PC-9 (cell line): ENCODE measurements at regions not wholly inside any gene's neighbourhood (a gene's known extent, or its start where the extent isn't known, plus 50 kb on each side); places are given as distances from the start of the nearest gene placed in this dataset.

Experiments used
- BruUV-seq: library from RNA; stranded (reverse); fragments of 400-500 nt; replicated peaks from 2 replicates; lab custom pipeline; 2021; lab: Mats Ljungman, UMichigan
- CTCF ChIA-PET: fragments of 300-600 bp; sonication (Branson Sonifier 250); formaldehyde crosslinking; loops from one replicate; lab custom pipeline; 2022; ENCODE audit warnings: antibody characterized with exemption; lab: Charles Lee
- POLR2A ChIA-PET: fragments of 300-600 bp; sonication (Branson Sonifier 250); formaldehyde crosslinking; loops from one replicate; lab custom pipeline; 2022; ENCODE audit warnings: antibody characterized with exemption; ENCODE audit not compliant: unreplicated experiment; lab: Charles Lee
- DNase-seq, 2 experiments: peaks; one replicate each; pipeline versions ENCODE4 v3.0.0 to v3.0.0-alpha.2; 2015 to 2022; ENCODE audit warnings: mixed read lengths in 1 of 2
- H2AFZ ChIP-seq: fragments of 200-600 bp; sonication (generic); 2 replicates; pipeline ENCODE4 v1.8.1; 2017; ENCODE audit warnings: antibody characterized with exemption
- H3F3A ChIP-seq: fragments of 200-600 bp; sonication (generic); 2 replicates; pipeline ENCODE4 v1.8.1; 2017; ENCODE audit warnings: antibody characterized with exemption, mild to moderate bottlenecking, low read depth; ENCODE audit not compliant: insufficient read depth
- H3K27ac ChIP-seq: fragments of 200-600 bp; sonication (generic); 2 replicates; pipeline ENCODE4 v1.6.1; 2016; ENCODE audit warnings: mixed run types
- H3K27me3 ChIP-seq: fragments of 200-600 bp; sonication (generic); 2 replicates; pipeline ENCODE4 v1.6.1; 2016; ENCODE audit warnings: low read depth, mixed run types; ENCODE audit not compliant: insufficient read depth
- H3K36me3 ChIP-seq: fragments of 200-600 bp; sonication (generic); 2 replicates; pipeline ENCODE4 v1.6.1; 2016; ENCODE audit warnings: low read depth, mixed run types
- H3K4me1 ChIP-seq: fragments of 200-600 bp; sonication (generic); replicated peaks from 2 replicates; pipeline ENCODE4 v1.6.1; 2016; ENCODE audit warnings: mixed run types; ENCODE audit not compliant: insufficient read depth
- H3K4me2 ChIP-seq: fragments of 200-600 bp; sonication (generic); 2 replicates; pipeline ENCODE4 v1.6.1; 2017; ENCODE audit warnings: mixed run types
- H3K4me3 ChIP-seq: fragments of 200-600 bp; sonication (generic); 2 replicates; pipeline ENCODE4 v1.6.1; 2016; ENCODE audit warnings: mixed run types
- H3K79me2 ChIP-seq: fragments of 200-600 bp; sonication (generic); 2 replicates; pipeline ENCODE4 v1.6.1; 2017; ENCODE audit warnings: low read depth, mixed run types
- H3K9me2 ChIP-seq: fragments of 200-600 bp; sonication (generic); 2 replicates; pipeline ENCODE4 v1.8.1; 2017; ENCODE audit warnings: mild to moderate bottlenecking; ENCODE audit not compliant: insufficient read depth
- H3K9me3 ChIP-seq: fragments of 200-600 bp; sonication (generic); 2 replicates; pipeline ENCODE4 v1.8.1; 2016; ENCODE audit warnings: low read depth; ENCODE audit not compliant: insufficient read depth
- H4K20me1 ChIP-seq: fragments of 200-600 bp; sonication (generic); 2 replicates; pipeline ENCODE4 v1.8.1; 2017; ENCODE audit not compliant: insufficient read depth
- CTCF ChIP-seq: fragments of 200-600 bp; sonication (generic); conservative IDR thresholded peaks from 2 replicates; pipeline ENCODE4 v1.6.1; 2017; ENCODE audit warnings: mixed run types, antibody characterized with exemption, mild to moderate bottlenecking, moderate library complexity
- EZH2 ChIP-seq: fragments of 200-600 bp; sonication (generic); IDR thresholded peaks from 2 replicates; pipeline ENCODE4 v1.8.0; 2017; ENCODE audit warnings: antibody characterized with exemption, low read depth
- intact Hi-C: fragments of 100-400 bp; cut with micrococcal nuclease; formaldehyde crosslinking; loops from one replicate; pipeline ENCODE4 v1.10.0; 2022; ENCODE audit not compliant: unreplicated experiment

GRCh38 chr22:48651036-48651890 is 1176.4 kb downstream of the BRD1 start:
- H3F3A ChIP-seq: no peaks in the 10 kb centered on the region
- no peaks in the 10 kb centered on the region for H3K4me1 ChIP-seq
- H3K4me2 ChIP-seq: no peak overlapping the region
- H3K79me2 ChIP-seq: no peaks in the 10 kb centered on the region
- H3K27me3 ChIP-seq: peaks cover 100% of the 10 kb centered on the region
- H3K4me3 ChIP-seq: no peak overlapping the region
- POLR2A ChIA-PET: no interaction called here
- intact Hi-C loops: no loop called here
- BruUV-seq: no TSS peak
- no peak overlapping the region for H3K27ac ChIP-seq
- H2AFZ ChIP-seq: no peak overlapping the region
- no peak for TF ChIP-seq CTCF
- TF ChIP-seq EZH2: no peak
- no peak for DNase-seq
- no peaks in the 10 kb centered on the region for H3K9me3 ChIP-seq
- no peaks in the 10 kb centered on the region for H3K9me2 ChIP-seq
- CTCF ChIA-PET: no interaction called here
- H3K36me3 ChIP-seq: no peaks in the 10 kb centered on the region
- peaks cover 4% of the 10 kb centered on the region; the same call in 1 of the 2 replicates for H4K20me1 ChIP-seq

GRCh38 chr22:48650323-48651035 is 1177.2 kb downstream of the BRD1 start:
- POLR2A ChIA-PET: no interaction called here
- Histone ChIP-seq H2AFZ (no peak overlapping the region), H3K27ac (no peak overlapping the region), H3K4me1 (no peaks in the 10 kb centered on the region), H3K27me3 (peaks cover 100% of the 10 kb centered on the region), H3K36me3 (no peaks in the 10 kb centered on the region), H4K20me1 (peaks cover 4% of the 10 kb centered on the region; the same call in 1 of the 2 replicates), H3K9me3 (no peaks in the 10 kb centered on the region), H3K9me2 (no peaks in the 10 kb centered on the region), H3K4me2 (no peak overlapping the region), H3F3A (no peaks in the 10 kb centered on the region), H3K79me2 (no peaks in the 10 kb centered on the region), H3K4me3 (no peak overlapping the region)
- no peak for DNase-seq
- intact Hi-C loops: no loop called here
- no TSS peak for BruUV-seq
- CTCF ChIA-PET: no interaction called here
- TF ChIP-seq CTCF (no peak), EZH2 (no peak)

- Histone ChIP-seq H2AFZ (no peak overlapping the region), H3K4me1 (no peaks in the 10 kb centered on the region), H3K4me3 (no peak overlapping the region), H3K4me2 (no peak overlapping the region), H3K9me2 (no peaks in the 10 kb centered on the region), H3K27ac (no peak overlapping the region), H4K20me1 (peaks cover 4% of the 10 kb centered on the region; the same call in 1 of the 2 replicates), H3K9me3 (no peaks in the 10 kb centered on the region), H3K27me3 (peaks cover 100% of the 10 kb centered on the region), H3K36me3 (no peaks in the 10 kb centered on the region), H3F3A (no peaks in the 10 kb centered on the region), H3K79me2 (no peaks in the 10 kb centered on the region)
- POLR2A ChIA-PET: no interaction called here
- TF ChIP-seq CTCF (no peak), EZH2 (no peak)
- no TSS peak for BruUV-seq
- intact Hi-C loops: no loop called here
- CTCF ChIA-PET: no interaction called here
- DNase-seq: no peak
These were observed 1178.2 kb downstream of the BRD1 start for GRCh38 chr22:48649466-48649865.
